NB4 (cell line): ENCODE measurements at regions not wholly inside any gene's neighbourhood (a gene's known extent, or its start where the extent isn't known, plus 50 kb on each side); places are given as distances from the start of the nearest gene placed in this dataset.
"Not testable (repeated sequence)": the region's sequence is repeated elsewhere in the genome, so short reads cannot be mapped to it uniquely, and the experiment has no call there.

Experiments
- DNase-seq: peaks from one replicate; pipeline ENCODE4 v3.0.0; 2010; ENCODE audit warnings: low read depth
- H3K4me3 ChIP-seq: one replicate; pipeline ENCODE4 v1.5.1; 2011; ENCODE audit warnings: mild to moderate bottlenecking, low read depth, low read length, moderate library complexity
- MYC ChIP-seq: IDR thresholded peaks from 2 replicates; pipeline ENCODE4 v1.6.1; 2011; ENCODE audit warnings: low read depth, low read length
- POLR2A ChIP-seq: IDR thresholded peaks from 2 replicates; pipeline ENCODE4 v1.6.1; 2011; ENCODE audit warnings: mild to moderate bottlenecking; ENCODE audit not compliant: insufficient read length; ENCODE audit errors: extremely low read depth
- TF ChIP-seq, protein P1 (sequence below): IDR thresholded peaks from 2 replicates; pipeline ENCODE4 v1.6.1; 2011; ENCODE audit warnings: low read depth, low read length
- TF ChIP-seq, protein P2 (sequence below): IDR thresholded peaks from one replicate; pipeline ENCODE4 v1.5.1; 2012; ENCODE audit warnings: low read depth, low read length

DNA sequence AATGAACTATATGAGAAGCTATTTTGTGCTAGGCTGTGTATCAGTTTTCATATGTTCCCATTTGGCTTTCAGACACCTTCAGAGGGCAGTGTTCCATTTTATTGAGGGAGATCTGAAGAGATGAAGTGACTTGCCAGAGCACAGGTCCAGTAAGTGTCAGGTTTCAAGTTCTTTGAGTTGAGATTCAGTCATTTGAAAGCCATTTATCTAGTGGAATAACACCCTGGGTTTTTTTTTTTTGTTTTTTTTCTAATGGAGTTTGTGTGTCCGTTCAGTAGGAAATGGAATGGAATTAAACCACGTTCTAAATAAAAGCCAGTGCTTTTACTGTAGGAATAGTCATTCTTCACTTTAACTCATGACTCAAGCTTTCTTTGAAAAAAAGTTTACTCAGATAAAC is 652.9 kb upstream of the USP24 start:
- DNase-seq: no peak
- TF ChIP-seq, protein P1, sequence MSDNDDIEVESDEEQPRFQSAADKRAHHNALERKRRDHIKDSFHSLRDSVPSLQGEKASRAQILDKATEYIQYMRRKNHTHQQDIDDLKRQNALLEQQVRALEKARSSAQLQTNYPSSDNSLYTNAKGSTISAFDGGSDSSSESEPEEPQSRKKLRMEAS: no peak
- TF ChIP-seq, protein P2, sequence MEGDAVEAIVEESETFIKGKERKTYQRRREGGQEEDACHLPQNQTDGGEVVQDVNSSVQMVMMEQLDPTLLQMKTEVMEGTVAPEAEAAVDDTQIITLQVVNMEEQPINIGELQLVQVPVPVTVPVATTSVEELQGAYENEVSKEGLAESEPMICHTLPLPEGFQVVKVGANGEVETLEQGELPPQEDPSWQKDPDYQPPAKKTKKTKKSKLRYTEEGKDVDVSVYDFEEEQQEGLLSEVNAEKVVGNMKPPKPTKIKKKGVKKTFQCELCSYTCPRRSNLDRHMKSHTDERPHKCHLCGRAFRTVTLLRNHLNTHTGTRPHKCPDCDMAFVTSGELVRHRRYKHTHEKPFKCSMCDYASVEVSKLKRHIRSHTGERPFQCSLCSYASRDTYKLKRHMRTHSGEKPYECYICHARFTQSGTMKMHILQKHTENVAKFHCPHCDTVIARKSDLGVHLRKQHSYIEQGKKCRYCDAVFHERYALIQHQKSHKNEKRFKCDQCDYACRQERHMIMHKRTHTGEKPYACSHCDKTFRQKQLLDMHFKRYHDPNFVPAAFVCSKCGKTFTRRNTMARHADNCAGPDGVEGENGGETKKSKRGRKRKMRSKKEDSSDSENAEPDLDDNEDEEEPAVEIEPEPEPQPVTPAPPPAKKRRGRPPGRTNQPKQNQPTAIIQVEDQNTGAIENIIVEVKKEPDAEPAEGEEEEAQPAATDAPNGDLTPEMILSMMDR: no peak
- TF ChIP-seq POLR2A: no peak
- TF ChIP-seq MYC: no peak
- H3K4me3 ChIP-seq: no peak overlapping the region

DNA sequence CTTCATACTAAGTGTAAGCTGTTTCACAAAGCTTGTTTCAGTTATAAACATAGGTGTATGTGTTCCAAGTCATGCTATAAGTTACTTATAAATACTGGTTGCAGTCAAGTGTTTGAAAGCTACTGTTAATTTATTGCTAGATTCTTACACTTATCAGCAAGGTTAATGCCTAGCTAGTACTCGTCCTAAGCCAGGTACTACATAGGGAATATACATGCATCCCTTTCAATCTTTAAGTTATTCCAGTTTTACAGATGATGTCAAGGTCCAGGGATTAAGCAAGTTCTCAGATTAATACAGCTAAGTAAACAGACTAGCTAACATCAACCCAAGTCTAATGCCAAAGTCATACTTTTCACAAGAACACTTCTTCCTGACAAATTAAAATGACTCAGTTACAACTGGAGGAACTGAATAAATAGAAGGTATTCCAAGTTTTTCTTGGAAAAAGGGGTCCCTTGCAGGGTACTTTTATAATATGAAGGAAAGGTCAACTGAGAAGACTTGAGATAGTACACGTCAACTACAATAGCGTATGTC is 652.2 kb upstream of the USP24 start:
- no peak for TF ChIP-seq MYC
- TF ChIP-seq, protein P2: no peak
- no peak for TF ChIP-seq POLR2A
- no peak for DNase-seq
- H3K4me3 ChIP-seq: no peak overlapping the region

DNA sequence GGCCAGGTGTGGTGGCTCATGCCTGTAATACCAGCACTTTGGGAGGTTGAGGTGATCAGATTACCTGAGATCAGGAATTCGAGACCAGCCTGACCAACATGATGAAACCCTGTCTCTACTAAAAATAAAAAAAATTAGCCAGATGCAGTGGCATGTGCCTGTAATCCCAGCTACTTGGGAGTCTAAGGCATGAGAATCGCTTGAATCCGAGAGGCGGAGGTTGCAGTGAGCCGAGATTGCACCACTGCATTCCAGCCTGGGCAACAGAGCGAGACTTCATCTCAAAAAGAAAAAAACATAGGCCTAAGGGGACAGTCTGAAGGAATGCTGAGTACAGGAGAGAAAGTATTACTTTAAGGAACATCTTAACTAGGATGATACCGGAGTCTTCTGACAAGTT is 650.6 kb upstream of the USP24 start:
- not testable (repeated sequence) for DNase-seq, H3K4me3 ChIP-seq

DNA sequence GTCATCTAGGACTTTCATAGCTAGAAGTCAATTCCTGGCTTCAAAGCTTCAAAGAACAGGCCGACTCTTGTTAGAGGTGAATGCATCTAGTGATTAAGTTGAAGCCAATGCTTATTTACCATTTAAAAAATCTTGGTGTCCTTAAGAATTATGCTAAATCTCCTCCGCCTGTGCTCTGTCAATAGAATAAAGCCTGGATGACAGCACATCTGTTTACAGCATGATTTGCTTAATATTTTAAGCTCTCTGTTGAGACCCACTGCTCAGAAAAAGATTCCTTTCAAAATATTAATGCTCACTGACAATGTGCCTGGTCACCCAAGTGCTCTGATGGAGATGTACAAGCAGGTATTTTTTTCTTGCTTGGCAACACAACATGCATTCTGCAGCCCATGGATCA is 649.1 kb upstream of the USP24 start:
- DNase-seq: no peak
- no peak overlapping the region for H3K4me3 ChIP-seq
- TF ChIP-seq MYC: no peak
- TF ChIP-seq, protein P2: no peak
- TF ChIP-seq, protein P1: no peak

DNA sequence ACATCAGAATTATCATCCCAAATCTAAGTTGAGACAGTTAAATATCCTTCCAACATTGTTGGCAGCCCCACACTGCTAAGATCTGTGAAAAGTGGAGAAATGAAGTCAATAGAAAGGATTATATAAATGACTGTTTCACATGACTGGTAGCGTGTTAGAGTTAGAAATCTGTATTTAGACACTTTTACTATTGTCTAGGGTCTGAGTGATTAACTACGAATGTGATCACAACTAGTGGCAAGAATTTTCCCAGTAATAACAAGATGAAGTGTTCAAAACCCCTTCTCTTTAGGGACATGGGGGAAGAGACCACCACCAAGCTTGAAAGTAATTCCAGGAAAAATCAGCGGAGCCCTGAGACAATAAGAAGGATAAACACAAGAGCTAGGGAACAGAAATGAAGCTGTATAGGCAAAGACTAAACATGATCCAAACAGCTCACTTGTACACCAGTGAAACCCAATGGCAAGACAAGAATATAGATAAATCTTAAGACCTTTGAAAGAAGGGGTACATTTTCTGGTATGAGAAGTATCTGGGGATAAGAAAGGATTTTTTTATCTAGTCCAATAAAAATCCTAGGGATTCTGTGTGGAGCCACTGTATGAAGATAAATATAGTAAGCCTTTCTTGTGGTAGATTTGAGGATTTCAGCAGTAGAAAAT is 646.6 kb upstream of the USP24 start:
- no peak for DNase-seq
- TF ChIP-seq, protein P1: no peak
- TF ChIP-seq POLR2A (no peak), MYC (no peak)
- TF ChIP-seq, protein P2: no peak
- H3K4me3 ChIP-seq: no peak overlapping the region

DNA sequence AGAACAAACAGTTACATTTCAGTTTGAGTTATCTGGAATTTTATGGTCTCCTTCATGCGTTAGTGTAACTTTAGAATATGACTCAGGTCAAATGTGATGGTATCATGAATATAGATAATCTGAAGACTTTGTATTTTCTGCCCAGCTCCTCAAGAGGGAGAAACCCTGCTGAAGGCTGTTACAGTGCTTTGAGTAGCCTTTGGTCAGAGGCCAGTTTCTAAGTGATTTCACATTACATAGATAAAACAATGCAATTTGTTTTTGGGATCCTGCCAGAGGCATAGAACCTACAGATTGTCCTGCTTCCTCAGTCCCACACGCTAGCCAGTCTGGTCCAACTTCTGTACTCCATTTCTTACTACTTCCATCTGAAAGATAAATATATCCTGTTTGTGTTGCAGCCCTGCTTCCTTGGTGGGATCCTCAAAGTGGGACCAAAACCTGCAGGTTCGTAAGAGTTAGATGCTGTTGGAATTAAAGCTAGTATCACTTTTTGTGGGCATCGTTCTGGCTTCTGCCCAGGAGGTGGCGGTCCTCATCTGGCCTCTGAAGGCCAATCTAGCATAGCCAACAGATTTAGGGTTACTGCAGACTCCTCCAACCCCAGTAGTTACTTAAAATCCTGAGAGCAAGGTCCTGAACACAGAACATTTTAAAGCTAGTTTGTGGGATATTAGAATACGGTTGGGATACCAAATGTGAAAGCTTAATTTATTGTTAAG is 645.8 kb upstream of the USP24 start:
- no peak for DNase-seq
- TF ChIP-seq, protein P1: no peak
- TF ChIP-seq MYC (no peak), POLR2A (no peak)
- TF ChIP-seq, protein P2: no peak
- no peak overlapping the region for H3K4me3 ChIP-seq
